Right lobe of liver (tissue), 4 donors: ENCODE measurements at regions not wholly inside any gene's neighbourhood (a gene's known extent, or its start where the extent isn't known, plus 50 kb on each side); places are given as distances from the start of the nearest gene placed in this dataset.

Experiments used
- CTCF ChIP-seq, 4 donors: fragments of 200-600 bp in 3 of 4; fragments of 450-650 bp in 1 of 4; IDR thresholded peaks; one replicate each; pipeline versions ENCODE4 v1.5.1 to v1.8.0; 2016 to 2022; ENCODE audit warnings: antibody characterized with exemption in 4 of 4, mild to moderate bottlenecking in 2 of 4
- POLR2A ChIP-seq: fragments of 450-650 bp; IDR thresholded peaks from one replicate; pipeline ENCODE4 v1.6.1; 2017; ENCODE audit warnings: antibody characterized with exemption, mild to moderate bottlenecking
- donor health status: DM: no; HTN: no; CAD: no.
- donor health status: DM: no; HTN: no; CAD: no.
- donor health status: DM: no; HTN: yes; CAD: no.

- no peak for TF ChIP-seq POLR2A
- TF ChIP-seq CTCF (IDR thresholded peaks at IDR 0.05), result no peak
Observed at GRCh38 chr5:74094782-74095108, 468.7 kb downstream of the ARHGEF28 start.
